ENCODE measurements at regions not wholly inside any gene's neighbourhood (a gene's known extent, or its start where the extent isn't known, plus 50 kb on each side); places are given as distances from the start of the nearest gene placed in this dataset.

- POLR2A ChIA-PET = no interaction called here
- Histone ChIP-seq H3K4me2 (ENCODE audit: low read depth, low read length) (no peak overlapping the region), H3K4me1 (ENCODE audit: insufficient read depth, low read length) (no peaks in the 10 kb centered on the region), H3K9me3 (ENCODE audit: low read length) (no peaks in the 10 kb centered on the region; the same call in 1 of the 2 replicates), H3K27ac (ENCODE audit: extremely low read length, insufficient read depth, low read length) (no peak overlapping the region), H3K9ac (ENCODE audit: insufficient read depth, low read depth, low read length) (no peak overlapping the region), H2AFZ (ENCODE audit: low read length) (no peak overlapping the region), H3K4me3 (replicated peaks in 1 of 3; ENCODE audit: insufficient read depth in 1 of 3, low read depth in 2 of 3, low read length in 3 of 3) (no peak overlapping the region), H4K20me1 (ENCODE audit: insufficient read depth, low read length) (no peaks in the 10 kb centered on the region), H3K27me3 (ENCODE audit: control insufficient read depth in 1 of 2, insufficient read depth in 2 of 2, low read length in 2 of 2) (peaks cover 0 to 42% of the 10 kb centered on the region in 2 experiments; a peak in 4 of 5 replicates), H3K36me3 (replicated peaks in 1 of 2; ENCODE audit: control insufficient read depth in 1 of 2, insufficient read depth in 2 of 2, low read length in 2 of 2) (no peaks in the 10 kb centered on the region), H3K79me2 (ENCODE audit: insufficient read depth, low read length) (no peaks in the 10 kb centered on the region)
- in situ Hi-C loops (cut with HindIII; ENCODE audit: extremely low pct_ligation_motif_present, low pct_unique_long_range_greater_than_20kb) (no loop called here), intact Hi-C loops (cut with micrococcal nuclease; ENCODE audit: unreplicated experiment) (no loop called here)
- 0% methylated on average over 2 of the region's 2 CpGs for WGBS (ENCODE audit: low lambda C conversion rate)
- FAIRE-seq (no peak), DNase-seq (ENCODE audit: low spot score) (no peak), ATAC-seq (no peak)
- BruUV-seq (replicated peaks) = no TSS peak
- CTCF ChIA-PET (ENCODE audit: low intra/inter-chr PET ratio, low total read pairs) = no interaction called here
- TF ChIP-seq ZNF772 (CRISPR knock-in tag; IDR thresholded peaks at IDR 0.05) = no peak
- TF ChIP-seq, protein P1, sequence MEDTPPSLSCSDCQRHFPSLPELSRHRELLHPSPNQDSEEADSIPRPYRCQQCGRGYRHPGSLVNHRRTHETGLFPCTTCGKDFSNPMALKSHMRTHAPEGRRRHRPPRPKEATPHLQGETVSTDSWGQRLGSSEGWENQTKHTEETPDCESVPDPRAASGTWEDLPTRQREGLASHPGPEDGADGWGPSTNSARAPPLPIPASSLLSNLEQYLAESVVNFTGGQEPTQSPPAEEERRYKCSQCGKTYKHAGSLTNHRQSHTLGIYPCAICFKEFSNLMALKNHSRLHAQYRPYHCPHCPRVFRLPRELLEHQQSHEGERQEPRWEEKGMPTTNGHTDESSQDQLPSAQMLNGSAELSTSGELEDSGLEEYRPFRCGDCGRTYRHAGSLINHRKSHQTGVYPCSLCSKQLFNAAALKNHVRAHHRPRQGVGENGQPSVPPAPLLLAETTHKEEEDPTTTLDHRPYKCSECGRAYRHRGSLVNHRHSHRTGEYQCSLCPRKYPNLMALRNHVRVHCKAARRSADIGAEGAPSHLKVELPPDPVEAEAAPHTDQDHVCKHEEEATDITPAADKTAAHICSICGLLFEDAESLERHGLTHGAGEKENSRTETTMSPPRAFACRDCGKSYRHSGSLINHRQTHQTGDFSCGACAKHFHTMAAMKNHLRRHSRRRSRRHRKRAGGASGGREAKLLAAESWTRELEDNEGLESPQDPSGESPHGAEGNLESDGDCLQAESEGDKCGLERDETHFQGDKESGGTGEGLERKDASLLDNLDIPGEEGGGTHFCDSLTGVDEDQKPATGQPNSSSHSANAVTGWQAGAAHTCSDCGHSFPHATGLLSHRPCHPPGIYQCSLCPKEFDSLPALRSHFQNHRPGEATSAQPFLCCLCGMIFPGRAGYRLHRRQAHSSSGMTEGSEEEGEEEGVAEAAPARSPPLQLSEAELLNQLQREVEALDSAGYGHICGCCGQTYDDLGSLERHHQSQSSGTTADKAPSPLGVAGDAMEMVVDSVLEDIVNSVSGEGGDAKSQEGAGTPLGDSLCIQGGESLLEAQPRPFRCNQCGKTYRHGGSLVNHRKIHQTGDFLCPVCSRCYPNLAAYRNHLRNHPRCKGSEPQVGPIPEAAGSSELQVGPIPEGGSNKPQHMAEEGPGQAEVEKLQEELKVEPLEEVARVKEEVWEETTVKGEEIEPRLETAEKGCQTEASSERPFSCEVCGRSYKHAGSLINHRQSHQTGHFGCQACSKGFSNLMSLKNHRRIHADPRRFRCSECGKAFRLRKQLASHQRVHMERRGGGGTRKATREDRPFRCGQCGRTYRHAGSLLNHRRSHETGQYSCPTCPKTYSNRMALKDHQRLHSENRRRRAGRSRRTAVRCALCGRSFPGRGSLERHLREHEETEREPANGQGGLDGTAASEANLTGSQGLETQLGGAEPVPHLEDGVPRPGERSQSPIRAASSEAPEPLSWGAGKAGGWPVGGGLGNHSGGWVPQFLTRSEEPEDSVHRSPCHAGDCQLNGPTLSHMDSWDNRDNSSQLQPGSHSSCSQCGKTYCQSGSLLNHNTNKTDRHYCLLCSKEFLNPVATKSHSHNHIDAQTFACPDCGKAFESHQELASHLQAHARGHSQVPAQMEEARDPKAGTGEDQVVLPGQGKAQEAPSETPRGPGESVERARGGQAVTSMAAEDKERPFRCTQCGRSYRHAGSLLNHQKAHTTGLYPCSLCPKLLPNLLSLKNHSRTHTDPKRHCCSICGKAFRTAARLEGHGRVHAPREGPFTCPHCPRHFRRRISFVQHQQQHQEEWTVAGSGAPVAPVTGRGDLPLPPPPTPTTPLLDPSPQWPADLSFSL (CRISPR knock-in tag; IDR thresholded peaks at IDR 0.05) = no peak
- TF ChIP-seq ZNF235 (CRISPR knock-in tag; IDR thresholded peaks at IDR 0.05; ENCODE audit: borderline replicate concordance) = no peak
- no peak for TF ChIP-seq ZNF234 (CRISPR knock-in tag; conservative IDR thresholded peaks at IDR 0.05)
- no peak for TF ChIP-seq ZNF879 (CRISPR knock-in tag; IDR thresholded peaks at IDR 0.05)
- no peak for TF ChIP-seq CAMTA2 (CRISPR knock-in tag; IDR thresholded peaks at IDR 0.05; ENCODE audit: borderline replicate concordance)
- no peak for TF ChIP-seq NFIB (CRISPR knock-in tag; IDR thresholded peaks at IDR 0.05; ENCODE audit: borderline replicate concordance)
- TF ChIP-seq NFKB2 (CRISPR knock-in tag; IDR thresholded peaks at IDR 0.05; ENCODE audit: borderline replicate concordance) = no peak
- TF ChIP-seq XBP1 (CRISPR knock-in tag; IDR thresholded peaks at IDR 0.05) = no peak
- no peak for TF ChIP-seq ESRRA (CRISPR knock-in tag; IDR thresholded peaks at IDR 0.05; ENCODE audit: low read depth)
- TF ChIP-seq ZSCAN20 (CRISPR knock-in tag; IDR thresholded peaks at IDR 0.05; ENCODE audit: borderline replicate concordance) = no peak
- TF ChIP-seq ZNF230 (CRISPR knock-in tag; IDR thresholded peaks at IDR 0.05) = no peak
- no peak for TF ChIP-seq ZFAT (CRISPR knock-in tag; conservative IDR thresholded peaks at IDR 0.05)
- TF ChIP-seq ZNF550 (CRISPR knock-in tag; IDR thresholded peaks at IDR 0.05; ENCODE audit: borderline replicate concordance) = no peak
- no peak for TF ChIP-seq RFX1 (IDR thresholded peaks at IDR 0.05)
- TF ChIP-seq, protein P2, sequence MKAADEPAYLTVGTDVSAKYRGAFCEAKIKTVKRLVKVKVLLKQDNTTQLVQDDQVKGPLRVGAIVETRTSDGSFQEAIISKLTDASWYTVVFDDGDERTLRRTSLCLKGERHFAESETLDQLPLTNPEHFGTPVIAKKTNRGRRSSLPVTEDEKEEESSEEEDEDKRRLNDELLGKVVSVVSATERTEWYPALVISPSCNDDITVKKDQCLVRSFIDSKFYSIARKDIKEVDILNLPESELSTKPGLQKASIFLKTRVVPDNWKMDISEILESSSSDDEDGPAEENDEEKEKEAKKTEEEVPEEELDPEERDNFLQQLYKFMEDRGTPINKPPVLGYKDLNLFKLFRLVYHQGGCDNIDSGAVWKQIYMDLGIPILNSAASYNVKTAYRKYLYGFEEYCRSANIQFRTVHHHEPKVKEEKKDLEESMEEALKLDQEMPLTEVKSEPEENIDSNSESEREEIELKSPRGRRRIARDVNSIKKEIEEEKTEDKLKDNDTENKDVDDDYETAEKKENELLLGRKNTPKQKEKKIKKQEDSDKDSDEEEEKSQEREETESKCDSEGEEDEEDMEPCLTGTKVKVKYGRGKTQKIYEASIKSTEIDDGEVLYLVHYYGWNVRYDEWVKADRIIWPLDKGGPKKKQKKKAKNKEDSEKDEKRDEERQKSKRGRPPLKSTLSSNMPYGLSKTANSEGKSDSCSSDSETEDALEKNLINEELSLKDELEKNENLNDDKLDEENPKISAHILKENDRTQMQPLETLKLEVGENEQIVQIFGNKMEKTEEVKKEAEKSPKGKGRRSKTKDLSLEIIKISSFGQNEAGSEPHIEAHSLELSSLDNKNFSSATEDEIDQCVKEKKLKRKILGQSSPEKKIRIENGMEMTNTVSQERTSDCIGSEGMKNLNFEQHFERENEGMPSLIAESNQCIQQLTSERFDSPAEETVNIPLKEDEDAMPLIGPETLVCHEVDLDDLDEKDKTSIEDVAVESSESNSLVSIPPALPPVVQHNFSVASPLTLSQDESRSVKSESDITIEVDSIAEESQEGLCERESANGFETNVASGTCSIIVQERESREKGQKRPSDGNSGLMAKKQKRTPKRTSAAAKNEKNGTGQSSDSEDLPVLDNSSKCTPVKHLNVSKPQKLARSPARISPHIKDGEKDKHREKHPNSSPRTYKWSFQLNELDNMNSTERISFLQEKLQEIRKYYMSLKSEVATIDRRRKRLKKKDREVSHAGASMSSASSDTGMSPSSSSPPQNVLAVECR (CRISPR knock-in tag; IDR thresholded peaks at IDR 0.05; ENCODE audit: borderline replicate concordance) = no peak
Observed at GRCh38 chr16:66176731-66177130, 189.8 kb upstream of the CDH5 start.
